GM18907 (cell line): ENCODE measurements at regions not wholly inside any gene's neighbourhood (a gene's known extent, or its start where the extent isn't known, plus 50 kb on each side); places are given as distances from the start of the nearest gene placed in this dataset.
"Not testable (repeated sequence)": the region's sequence is repeated elsewhere in the genome, so short reads cannot be mapped to it uniquely, and the experiment has no call there.

Source experiments
- ATAC-seq: cut with Tn5 transposase; IDR thresholded peaks from one replicate; pipeline ENCODE4 v1.9.1; 2021; ENCODE audit warnings: mild to moderate bottlenecking, moderate library complexity; ENCODE audit not compliant: unreplicated experiment

- no peak for ATAC-seq
These were observed 316.2 kb upstream of the RGS6 start for GRCh38 chr14:71616013-71616412.

- ATAC-seq, result no peak
These were observed 314.2 kb upstream of the RGS6 start for GRCh38 chr14:71618047-71618446.

GRCh38 chr14:71618716-71619115 is 313.5 kb upstream of the RGS6 start:
- no peak for ATAC-seq

- ATAC-seq, result no peak
These were observed 312.8 kb upstream of the RGS6 start for GRCh38 chr14:71619472-71619871.

GRCh38 chr14:71620401-71620800 is 311.8 kb upstream of the RGS6 start:
- ATAC-seq, result no peak

- ATAC-seq, result no peak
These were observed 311.0 kb upstream of the RGS6 start for GRCh38 chr14:71621276-71621675.

- ATAC-seq, result no peak
These were observed 310.1 kb upstream of the RGS6 start for GRCh38 chr14:71621980-71622605.

- no peak for ATAC-seq
These were observed 308.3 kb upstream of the RGS6 start for GRCh38 chr14:71623939-71624338.

- no peak for ATAC-seq
These were observed 307.1 kb upstream of the RGS6 start for GRCh38 chr14:71625175-71625574.

- no peak for ATAC-seq
These were observed 306.1 kb upstream of the RGS6 start for GRCh38 chr14:71625891-71626701.

- ATAC-seq, result no peak
These were observed 303.8 kb upstream of the RGS6 start for GRCh38 chr14:71628433-71628832.

- no peak for ATAC-seq
These were observed 303.0 kb upstream of the RGS6 start for GRCh38 chr14:71629250-71629649.

- no peak for ATAC-seq
These were observed 302.3 kb upstream of the RGS6 start for GRCh38 chr14:71629765-71630492.

- not testable (repeated sequence) for ATAC-seq
These were observed 301.2 kb upstream of the RGS6 start for GRCh38 chr14:71631030-71631429.

GRCh38 chr14:71632440-71632946 is 299.7 kb upstream of the RGS6 start:
- no peak for ATAC-seq

GRCh38 chr14:71636076-71636475 is 296.2 kb upstream of the RGS6 start:
- ATAC-seq, result no peak

GRCh38 chr14:71636820-71637471 is 295.3 kb upstream of the RGS6 start:
- ATAC-seq, result no peak

GRCh38 chr14:71638523-71639196 is 293.6 kb upstream of the RGS6 start:
- ATAC-seq, result no peak

- ATAC-seq, result no peak
These were observed 289.5 kb upstream of the RGS6 start for GRCh38 chr14:71642715-71643114.

- ATAC-seq, result no peak
These were observed 286.6 kb upstream of the RGS6 start for GRCh38 chr14:71645656-71646055.

- ATAC-seq, result no peak
These were observed 285.7 kb upstream of the RGS6 start for GRCh38 chr14:71646518-71646917.
